ENCODE measurements at regions not wholly inside any gene's neighbourhood (a gene's known extent, or its start where the extent isn't known, plus 50 kb on each side); places are given as distances from the start of the nearest gene placed in this dataset.

DNA sequence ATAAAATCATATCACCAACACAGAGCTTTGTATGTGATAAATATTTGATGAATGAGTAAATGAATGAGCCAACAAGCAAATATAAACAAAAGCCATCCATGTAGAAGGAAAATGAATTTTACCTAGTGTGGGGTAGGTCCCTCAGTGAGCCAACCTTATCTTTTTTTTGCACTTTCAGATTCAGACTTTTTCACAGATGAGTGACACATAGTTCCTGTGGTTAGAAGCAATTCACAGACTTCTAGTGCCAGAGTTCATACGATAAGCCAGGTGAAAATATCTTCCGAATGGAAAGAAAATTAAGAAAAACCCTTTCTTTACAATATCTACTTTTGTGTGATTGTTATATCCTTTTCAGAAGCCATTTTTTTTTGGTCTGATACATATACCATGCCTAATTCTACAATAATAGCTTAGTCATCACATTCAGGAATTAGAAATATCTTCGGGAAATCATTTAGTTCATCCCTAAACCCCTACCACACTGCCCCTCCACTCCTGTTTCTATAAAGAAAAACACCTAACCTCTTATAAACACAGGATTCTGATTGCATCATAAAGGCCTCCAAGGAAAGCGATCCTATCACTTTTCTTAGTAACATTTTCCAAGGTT is 82.7 kb upstream of the CNR1 start:
- H3K4me1 ChIP-seq (ENCODE audit: control insufficient read depth, insufficient read depth, low read depth, low read length): no peaks in the 10 kb centered on the region
- H2AFZ ChIP-seq (ENCODE audit: low read depth, low read length): no peak overlapping the region
- no peak overlapping the region for H2AK5ac ChIP-seq (ENCODE audit: low read length, severe bottlenecking)
- no peak overlapping the region for H3K27ac ChIP-seq (ENCODE audit: low read length, poor library complexity, severe bottlenecking)
- no peak overlapping the region for H3K18ac ChIP-seq (ENCODE audit: low read depth in 1 of 2, low read length in 2 of 2)
- H4K8ac ChIP-seq (ENCODE audit: low read length): no peak overlapping the region
- H3K4me2 ChIP-seq (ENCODE audit: low read length, poor library complexity, severe bottlenecking): no peak overlapping the region
- no peak overlapping the region for H2BK5ac ChIP-seq (ENCODE audit: low read depth, low read length, poor library complexity, severe bottlenecking)
- H2BK12ac ChIP-seq (ENCODE audit: low read length in 2 of 2): no peak overlapping the region
- DNase-seq: no peak
- no peaks in the 10 kb centered on the region for H3K36me3 ChIP-seq (ENCODE audit: control insufficient read depth in 1 of 2, insufficient read depth in 2 of 2, low read depth in 1 of 2, low read length in 2 of 2)
- H2BK120ac ChIP-seq (ENCODE audit: low read depth, low read length): no peak overlapping the region
- H2BK15ac ChIP-seq (ENCODE audit: low read depth, poor library complexity, severe bottlenecking): no peak overlapping the region
- no peak overlapping the region for H3K9ac ChIP-seq (ENCODE audit: low read length)
- no peak overlapping the region for H3K23ac ChIP-seq (ENCODE audit: low read length in 2 of 2)
- no peaks in the 10 kb centered on the region for H3K27me3 ChIP-seq (ENCODE audit: control insufficient read depth in 1 of 2, insufficient read depth in 1 of 2, low read length in 2 of 2)
- H3K9me3 ChIP-seq (ENCODE audit: control insufficient read depth, low read length): peaks cover 8% of the 10 kb centered on the region
- no peak overlapping the region for H3K14ac ChIP-seq (ENCODE audit: low read length in 2 of 2)
- WGBS: 96% methylated on average over 2 of the region's 4 CpGs
- H3K79me1 ChIP-seq (replicated peaks; ENCODE audit: low read length, poor library complexity, severe bottlenecking): no peaks in the 10 kb centered on the region
- no peak overlapping the region for H4K91ac ChIP-seq (ENCODE audit: low read length)
- H3K4me3 ChIP-seq (ENCODE audit: insufficient read depth in 1 of 2, low read depth in 1 of 2, low read length in 2 of 2): no peak overlapping the region
- no peak overlapping the region for H3K4ac ChIP-seq (ENCODE audit: low read depth in 1 of 2, low read length in 2 of 2)

DNA sequence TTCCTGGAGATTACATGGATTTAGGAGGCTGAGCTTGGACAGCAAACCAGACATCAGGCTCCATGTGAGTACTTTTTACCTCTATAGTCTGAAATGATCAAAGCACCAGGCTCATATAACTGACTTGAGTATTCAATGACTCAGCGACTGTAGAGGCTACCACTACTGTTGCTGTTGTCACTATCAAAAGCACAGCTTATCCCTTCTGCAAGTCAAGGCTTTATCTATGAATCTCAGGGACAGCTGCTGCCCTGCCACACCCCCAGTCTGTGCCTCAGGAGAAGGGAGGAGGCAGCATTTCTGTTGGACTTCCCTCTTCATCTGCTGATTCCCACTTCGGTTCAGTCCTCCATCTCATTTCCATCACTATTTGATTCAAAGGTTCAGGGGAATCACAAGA is 80.5 kb upstream of the CNR1 start:
- Histone ChIP-seq H2BK12ac (ENCODE audit: low read length in 2 of 2) (no peak overlapping the region), H4K91ac (ENCODE audit: low read length) (no peak overlapping the region), H3K4me1 (ENCODE audit: control insufficient read depth, insufficient read depth, low read depth, low read length) (no peaks in the 10 kb centered on the region), H3K36me3 (ENCODE audit: control insufficient read depth in 1 of 2, insufficient read depth in 2 of 2, low read depth in 1 of 2, low read length in 2 of 2) (no peaks in the 10 kb centered on the region), H4K8ac (ENCODE audit: low read length) (no peak overlapping the region), H3K18ac (ENCODE audit: low read depth in 1 of 2, low read length in 2 of 2) (no peak overlapping the region), H3K9me3 (ENCODE audit: control insufficient read depth, low read length) (no peaks in the 10 kb centered on the region), H2BK5ac (ENCODE audit: low read depth, low read length, poor library complexity, severe bottlenecking) (no peak overlapping the region), H3K4ac (ENCODE audit: low read depth in 1 of 2, low read length in 2 of 2) (no peak overlapping the region), H2BK15ac (ENCODE audit: low read depth, poor library complexity, severe bottlenecking) (no peak overlapping the region), H2AK5ac (ENCODE audit: low read length, severe bottlenecking) (no peak overlapping the region), H3K9ac (ENCODE audit: low read length) (no peak overlapping the region), H3K79me1 (replicated peaks; ENCODE audit: low read length, poor library complexity, severe bottlenecking) (no peaks in the 10 kb centered on the region), H3K23ac (ENCODE audit: low read length in 2 of 2) (no peak overlapping the region), H3K27ac (ENCODE audit: low read length, poor library complexity, severe bottlenecking) (no peak overlapping the region), H2BK120ac (ENCODE audit: low read depth, low read length) (no peak overlapping the region), H3K14ac (ENCODE audit: low read length in 2 of 2) (no peak overlapping the region), H3K4me2 (ENCODE audit: low read length, poor library complexity, severe bottlenecking) (no peak overlapping the region), H2AFZ (ENCODE audit: low read depth, low read length) (no peak overlapping the region), H3K27me3 (ENCODE audit: control insufficient read depth in 1 of 2, insufficient read depth in 1 of 2, low read length in 2 of 2) (no peaks in the 10 kb centered on the region), H3K4me3 (ENCODE audit: insufficient read depth in 1 of 2, low read depth in 1 of 2, low read length in 2 of 2) (no peak overlapping the region)
- no peak for DNase-seq
- WGBS: 72% methylated on average over 2 of the region's 2 CpGs

DNA sequence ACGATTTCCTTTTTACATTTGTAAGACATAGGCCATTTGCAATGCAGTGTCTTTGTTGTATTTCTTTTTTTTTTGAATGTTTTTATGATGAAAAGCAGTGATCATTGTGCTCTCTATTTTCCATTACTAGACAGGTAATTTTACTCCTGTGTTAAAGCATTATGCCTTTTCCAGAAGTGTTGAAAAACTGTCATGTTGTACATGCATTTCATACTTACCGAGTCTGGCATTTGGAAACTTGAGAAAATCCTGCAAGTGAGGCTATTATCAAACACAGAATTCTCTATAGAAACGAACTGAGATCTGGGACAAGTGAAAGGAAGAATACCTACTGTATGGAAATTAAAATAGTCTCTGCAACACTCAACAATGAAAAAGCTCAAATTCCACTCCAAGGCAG is 78.6 kb upstream of the CNR1 start:
- no peak overlapping the region for H3K4ac ChIP-seq (ENCODE audit: low read depth in 1 of 2, low read length in 2 of 2)
- H3K4me2 ChIP-seq (ENCODE audit: low read length, poor library complexity, severe bottlenecking): no peak overlapping the region
- H3K4me1 ChIP-seq (ENCODE audit: control insufficient read depth, insufficient read depth, low read depth, low read length): no peaks in the 10 kb centered on the region
- no peak overlapping the region for H2BK12ac ChIP-seq (ENCODE audit: low read length in 2 of 2)
- no peaks in the 10 kb centered on the region for H3K9me3 ChIP-seq (ENCODE audit: control insufficient read depth, low read length)
- no peak overlapping the region for H3K14ac ChIP-seq (ENCODE audit: low read length in 2 of 2)
- no peak overlapping the region for H3K23ac ChIP-seq (ENCODE audit: low read length in 2 of 2)
- no peak overlapping the region for H4K8ac ChIP-seq (ENCODE audit: low read length)
- H3K18ac ChIP-seq (ENCODE audit: low read depth in 1 of 2, low read length in 2 of 2): no peak overlapping the region
- H2AK5ac ChIP-seq (ENCODE audit: low read length, severe bottlenecking): no peak overlapping the region
- no peak overlapping the region for H3K27ac ChIP-seq (ENCODE audit: low read length, poor library complexity, severe bottlenecking)
- H3K27me3 ChIP-seq (ENCODE audit: control insufficient read depth in 1 of 2, insufficient read depth in 1 of 2, low read length in 2 of 2): no peaks in the 10 kb centered on the region
- 100% methylated on average over 1 of the region's 3 CpGs for whole genome bisulfite sequencing
- H4K91ac ChIP-seq (ENCODE audit: low read length): no peak overlapping the region
- no peak overlapping the region for H2BK120ac ChIP-seq (ENCODE audit: low read depth, low read length)
- H3K79me1 ChIP-seq (replicated peaks; ENCODE audit: low read length, poor library complexity, severe bottlenecking): no peaks in the 10 kb centered on the region
- H2AFZ ChIP-seq (ENCODE audit: low read depth, low read length): no peak overlapping the region
- H2BK15ac ChIP-seq (ENCODE audit: low read depth, poor library complexity, severe bottlenecking): no peak overlapping the region
- DNase-seq: no peak
- H3K4me3 ChIP-seq (ENCODE audit: insufficient read depth in 1 of 2, low read depth in 1 of 2, low read length in 2 of 2): no peak overlapping the region
- no peak overlapping the region for H2BK5ac ChIP-seq (ENCODE audit: low read depth, low read length, poor library complexity, severe bottlenecking)
- H3K9ac ChIP-seq (ENCODE audit: low read length): no peak overlapping the region
- no peaks in the 10 kb centered on the region for H3K36me3 ChIP-seq (ENCODE audit: control insufficient read depth in 1 of 2, insufficient read depth in 2 of 2, low read depth in 1 of 2, low read length in 2 of 2)

DNA sequence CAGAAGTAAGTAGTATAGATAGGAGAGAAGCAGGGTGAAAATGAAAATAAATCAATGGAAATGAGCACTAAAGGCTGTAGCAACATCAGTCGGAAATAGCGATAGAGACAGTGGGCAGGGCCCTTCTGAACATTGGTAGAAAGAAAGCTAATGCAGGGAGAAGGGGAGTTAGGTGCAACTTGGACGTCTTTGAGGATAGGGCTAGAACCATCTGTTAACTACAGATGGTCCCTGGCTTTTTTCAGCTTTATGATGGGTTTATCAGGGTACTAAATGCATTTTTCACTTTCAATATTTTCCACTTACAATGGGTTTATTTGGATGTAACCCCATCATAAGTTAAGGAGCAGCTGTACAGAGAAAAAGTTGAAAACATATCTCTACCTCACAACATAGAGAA is 72.8 kb upstream of the CNR1 start:
- no peak for DNase-seq
- no peak overlapping the region for H4K91ac ChIP-seq (ENCODE audit: low read length)
- H3K4me1 ChIP-seq (ENCODE audit: control insufficient read depth, insufficient read depth, low read depth, low read length): no peaks in the 10 kb centered on the region

More for the DNA sequence above, 72.8 kb upstream of the CNR1 start:
- no peak overlapping the region for H2BK12ac ChIP-seq (ENCODE audit: low read length in 2 of 2)
- H3K27me3 ChIP-seq (ENCODE audit: control insufficient read depth in 1 of 2, insufficient read depth in 1 of 2, low read length in 2 of 2): no peaks in the 10 kb centered on the region
- no peak overlapping the region for H3K14ac ChIP-seq (ENCODE audit: low read length in 2 of 2)
- H2AK5ac ChIP-seq (ENCODE audit: low read length, severe bottlenecking): no peak overlapping the region
- no peaks in the 10 kb centered on the region for H3K79me1 ChIP-seq (replicated peaks; ENCODE audit: low read length, poor library complexity, severe bottlenecking)
- H2AFZ ChIP-seq (ENCODE audit: low read depth, low read length): no peak overlapping the region
- H3K27ac ChIP-seq (ENCODE audit: low read length, poor library complexity, severe bottlenecking): no peak overlapping the region
- H4K8ac ChIP-seq (ENCODE audit: low read length): no peak overlapping the region
- no peak overlapping the region for H2BK120ac ChIP-seq (ENCODE audit: low read depth, low read length)
- no peak overlapping the region for H3K4me2 ChIP-seq (ENCODE audit: low read length, poor library complexity, severe bottlenecking)
- H2BK5ac ChIP-seq (ENCODE audit: low read depth, low read length, poor library complexity, severe bottlenecking): no peak overlapping the region
- H3K18ac ChIP-seq (ENCODE audit: low read depth in 1 of 2, low read length in 2 of 2): no peak overlapping the region
- WGBS: 97% methylated on average over 2 of the region's 3 CpGs
- no peak overlapping the region for H3K9ac ChIP-seq (ENCODE audit: low read length)
- peaks cover 2% of the 10 kb centered on the region for H3K9me3 ChIP-seq (ENCODE audit: control insufficient read depth, low read length)
- no peak overlapping the region for H3K23ac ChIP-seq (ENCODE audit: low read length in 2 of 2)
- H3K4ac ChIP-seq (ENCODE audit: low read depth in 1 of 2, low read length in 2 of 2): no peak overlapping the region
- no peak overlapping the region for H2BK15ac ChIP-seq (ENCODE audit: low read depth, poor library complexity, severe bottlenecking)
- no peaks in the 10 kb centered on the region for H3K36me3 ChIP-seq (ENCODE audit: control insufficient read depth in 1 of 2, insufficient read depth in 2 of 2, low read depth in 1 of 2, low read length in 2 of 2)
- H3K4me3 ChIP-seq (ENCODE audit: insufficient read depth in 1 of 2, low read depth in 1 of 2, low read length in 2 of 2): no peak overlapping the region

Data from mesenchymal stem cell (in vitro differentiated cells and primary cell).